Testis (tissue), 2 donors: ENCODE measurements at regions not wholly inside any gene's neighbourhood (a gene's known extent, or its start where the extent isn't known, plus 50 kb on each side); places are given as distances from the start of the nearest gene placed in this dataset.

Experiments
- POLR2A ChIP-seq: fragments of 450-650 bp; IDR thresholded peaks from one replicate; pipeline ENCODE4 v1.6.1; 2017; ENCODE audit warnings: antibody characterized with exemption, mild to moderate bottlenecking, moderate library complexity
- TF ChIP-seq, protein P1 (sequence below), 3 experiments: fragments of 450-650 bp in 2 of 3; fragments of 200-600 bp in 1 of 3; sonication (generic) in 1 of 3; IDR thresholded peaks; one replicate each; pipeline ENCODE4 v1.5.1; 2016 to 2019; ENCODE audit warnings: antibody characterized with exemption in 3 of 3, mild to moderate bottlenecking in 2 of 3, moderate library complexity in 1 of 3

DNA sequence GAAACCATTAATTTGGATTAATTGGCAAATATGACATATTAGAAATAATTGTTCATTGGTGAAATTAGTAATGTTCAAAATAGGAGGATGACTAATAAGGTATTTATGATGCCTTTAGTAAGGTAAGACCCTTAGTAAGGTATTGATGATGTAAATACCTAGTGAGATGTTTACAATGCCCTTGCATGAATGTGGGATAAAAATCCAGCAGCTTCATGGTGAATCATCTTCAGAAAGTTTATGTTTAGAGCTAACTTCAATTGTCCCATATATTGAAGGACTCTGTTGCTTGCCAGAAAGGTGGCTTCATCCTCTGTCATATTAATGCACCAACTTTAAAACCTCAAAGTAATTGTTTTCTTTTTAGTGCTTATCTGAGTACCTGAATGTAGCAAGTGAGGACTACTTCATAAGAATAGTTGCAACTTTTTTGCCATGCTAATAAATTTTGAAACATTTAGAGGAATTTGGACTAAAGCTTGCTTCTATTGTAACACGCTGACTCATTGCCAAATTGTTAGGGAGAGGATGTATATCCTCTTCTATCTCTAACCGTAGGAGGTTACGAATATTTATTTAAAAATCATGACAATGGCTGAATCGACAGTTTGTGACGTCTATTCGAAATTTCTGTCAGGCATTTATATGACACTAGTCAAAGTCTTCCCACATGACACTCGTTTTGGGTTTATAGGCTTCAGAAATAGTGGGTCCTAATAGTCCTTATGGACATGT lies 174.1 kb upstream of the HS3ST1 start:
- TF ChIP-seq, protein P1, sequence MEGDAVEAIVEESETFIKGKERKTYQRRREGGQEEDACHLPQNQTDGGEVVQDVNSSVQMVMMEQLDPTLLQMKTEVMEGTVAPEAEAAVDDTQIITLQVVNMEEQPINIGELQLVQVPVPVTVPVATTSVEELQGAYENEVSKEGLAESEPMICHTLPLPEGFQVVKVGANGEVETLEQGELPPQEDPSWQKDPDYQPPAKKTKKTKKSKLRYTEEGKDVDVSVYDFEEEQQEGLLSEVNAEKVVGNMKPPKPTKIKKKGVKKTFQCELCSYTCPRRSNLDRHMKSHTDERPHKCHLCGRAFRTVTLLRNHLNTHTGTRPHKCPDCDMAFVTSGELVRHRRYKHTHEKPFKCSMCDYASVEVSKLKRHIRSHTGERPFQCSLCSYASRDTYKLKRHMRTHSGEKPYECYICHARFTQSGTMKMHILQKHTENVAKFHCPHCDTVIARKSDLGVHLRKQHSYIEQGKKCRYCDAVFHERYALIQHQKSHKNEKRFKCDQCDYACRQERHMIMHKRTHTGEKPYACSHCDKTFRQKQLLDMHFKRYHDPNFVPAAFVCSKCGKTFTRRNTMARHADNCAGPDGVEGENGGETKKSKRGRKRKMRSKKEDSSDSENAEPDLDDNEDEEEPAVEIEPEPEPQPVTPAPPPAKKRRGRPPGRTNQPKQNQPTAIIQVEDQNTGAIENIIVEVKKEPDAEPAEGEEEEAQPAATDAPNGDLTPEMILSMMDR (IDR thresholded peaks at IDR 0.05): no peak
- TF ChIP-seq POLR2A: no peak
